ENCODE measurements at regions not wholly inside any gene's neighbourhood (a gene's known extent, or its start where the extent isn't known, plus 50 kb on each side); places are given as distances from the start of the nearest gene placed in this dataset.

DNA sequence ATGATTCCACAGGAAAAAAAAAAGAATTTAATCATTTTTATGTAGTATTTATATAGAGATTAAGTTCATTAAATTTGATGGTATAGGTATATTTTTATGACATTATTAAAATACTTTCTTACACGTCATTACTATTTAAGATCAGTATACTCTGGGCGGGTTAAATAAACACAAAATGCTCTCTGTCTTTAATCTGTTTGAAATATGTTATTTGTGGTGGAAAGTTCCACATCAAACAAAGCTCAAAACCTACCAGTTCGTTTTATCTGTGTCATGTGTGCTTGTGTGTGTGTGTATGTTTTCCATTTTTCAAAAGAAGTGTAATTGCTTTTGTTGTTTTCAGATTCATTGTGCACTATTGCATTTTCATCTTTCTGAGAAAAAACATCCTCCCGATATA lies 488.5 kb downstream of the ANKRD7 start:
- no peak for TF ChIP-seq CTCF (IDR thresholded peaks at IDR 0.05; ENCODE audit: insufficient read depth, low read length, poor library complexity, severe bottlenecking)
- no peak for TF ChIP-seq EZH2phosphoT487 (conservative IDR thresholded peaks at IDR 0.05; ENCODE audit: low read length)
